HG02588 (cell line): ENCODE measurements at regions not wholly inside any gene's neighbourhood (a gene's known extent, or its start where the extent isn't known, plus 50 kb on each side); places are given as distances from the start of the nearest gene placed in this dataset.

Experiments
- ATAC-seq: cut with Tn5 transposase; IDR thresholded peaks from one replicate; pipeline ENCODE4 v1.9.1; 2021; ENCODE audit warnings: mild to moderate bottlenecking, moderate library complexity; ENCODE audit not compliant: unreplicated experiment

DNA sequence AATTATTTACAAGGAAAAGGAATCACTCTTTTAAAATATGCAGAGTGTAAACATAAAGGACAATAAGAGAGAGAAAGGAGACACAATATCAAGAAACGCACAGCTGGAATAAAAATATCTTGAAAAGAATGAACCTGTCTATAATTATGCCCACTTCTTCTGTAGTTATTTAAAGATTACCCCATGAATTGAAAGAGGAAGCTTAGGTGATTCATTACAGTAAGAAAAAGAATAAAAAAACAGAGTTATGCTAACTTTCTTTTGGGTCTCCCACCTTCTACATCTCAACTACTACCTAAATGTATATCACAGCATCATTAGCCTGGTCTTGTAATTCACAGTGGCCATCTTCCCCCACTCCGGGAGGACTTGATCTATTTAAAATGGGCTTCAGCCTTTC, 182.1 kb downstream of the MRPL39 start:
- no peak for ATAC-seq

DNA sequence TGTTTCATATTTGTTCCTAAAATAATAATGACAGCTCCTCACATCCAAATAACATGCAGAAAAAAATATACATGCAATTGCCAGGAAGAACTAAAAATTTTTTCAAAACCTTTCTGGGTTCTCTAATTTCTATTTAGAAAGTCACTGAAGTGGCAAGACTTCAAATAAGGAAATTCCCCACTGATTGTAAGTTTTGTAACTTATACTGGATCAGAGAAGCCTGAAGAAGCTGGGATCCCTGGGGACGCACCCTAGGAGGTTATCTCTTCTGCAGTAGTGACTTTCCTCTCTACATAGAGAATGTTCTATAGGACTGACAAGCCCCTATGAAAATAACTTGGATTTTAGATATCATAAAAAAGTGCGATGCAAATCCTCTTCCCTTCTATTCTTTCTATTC, 182.6 kb downstream of the MRPL39 start:
- no peak for ATAC-seq

DNA sequence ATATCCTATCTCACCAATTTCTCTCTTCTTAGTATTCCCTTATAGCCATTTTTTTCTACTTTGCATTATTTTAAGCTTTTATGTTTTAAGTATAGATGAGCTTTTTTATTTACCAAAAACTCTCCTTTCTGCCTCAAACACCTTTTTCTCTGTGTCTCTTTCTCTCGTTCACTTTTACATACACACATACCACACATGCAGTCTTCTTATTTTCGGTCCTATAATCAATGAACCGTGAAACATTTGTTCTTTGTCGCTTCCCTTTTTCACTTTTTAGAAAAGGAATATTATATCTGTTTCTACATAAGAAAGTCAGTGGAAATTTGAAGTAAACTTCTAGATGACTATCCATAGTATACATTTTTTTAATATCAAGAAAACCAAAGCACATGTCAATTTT, 183.2 kb downstream of the MRPL39 start:
- ATAC-seq: no peak

DNA sequence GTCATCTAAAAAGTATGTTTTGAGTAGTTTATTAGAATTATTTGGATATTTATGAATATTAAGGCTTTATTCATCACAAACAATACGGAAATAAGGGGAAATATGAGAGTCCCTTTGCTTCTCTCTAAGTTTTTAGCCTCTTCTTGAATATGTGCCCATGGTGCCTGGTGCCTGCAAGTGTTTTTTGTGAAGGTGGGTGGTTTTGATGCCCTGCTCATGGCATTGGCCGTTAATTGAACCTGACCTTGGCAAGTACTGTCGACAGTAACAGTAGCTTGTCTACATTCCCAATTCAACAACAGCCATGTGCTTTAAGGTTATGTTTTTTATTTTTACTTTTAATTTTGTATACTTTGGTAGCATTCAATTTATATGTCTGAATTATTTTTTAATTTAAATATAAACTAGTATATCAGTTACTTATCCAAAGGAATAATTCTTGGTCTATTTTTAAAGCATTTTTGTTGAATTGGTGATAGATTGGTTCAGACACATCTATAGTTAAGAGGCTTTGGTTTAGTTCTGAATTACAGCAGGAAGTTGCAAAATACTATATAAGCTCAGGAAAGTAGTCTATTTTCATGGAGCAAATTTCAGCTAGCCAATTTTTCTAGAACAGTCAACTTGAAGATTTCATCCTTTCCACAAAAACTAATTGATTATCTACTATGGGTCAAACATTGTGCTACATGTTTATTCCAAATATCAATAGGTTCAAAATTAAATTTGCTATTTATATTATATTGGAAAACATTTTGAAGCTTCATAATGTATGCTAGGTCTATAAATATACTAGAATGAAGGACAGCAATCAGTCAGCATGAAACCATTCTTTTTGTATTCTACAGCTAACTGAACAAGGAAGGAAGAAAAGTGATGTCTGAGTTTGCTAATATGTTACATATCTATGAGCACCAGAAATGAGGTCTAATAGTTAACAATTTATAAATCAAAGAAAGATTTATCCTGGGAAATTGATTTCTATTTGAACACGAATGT, 184.4 kb downstream of the MRPL39 start:
- no peak for ATAC-seq

DNA sequence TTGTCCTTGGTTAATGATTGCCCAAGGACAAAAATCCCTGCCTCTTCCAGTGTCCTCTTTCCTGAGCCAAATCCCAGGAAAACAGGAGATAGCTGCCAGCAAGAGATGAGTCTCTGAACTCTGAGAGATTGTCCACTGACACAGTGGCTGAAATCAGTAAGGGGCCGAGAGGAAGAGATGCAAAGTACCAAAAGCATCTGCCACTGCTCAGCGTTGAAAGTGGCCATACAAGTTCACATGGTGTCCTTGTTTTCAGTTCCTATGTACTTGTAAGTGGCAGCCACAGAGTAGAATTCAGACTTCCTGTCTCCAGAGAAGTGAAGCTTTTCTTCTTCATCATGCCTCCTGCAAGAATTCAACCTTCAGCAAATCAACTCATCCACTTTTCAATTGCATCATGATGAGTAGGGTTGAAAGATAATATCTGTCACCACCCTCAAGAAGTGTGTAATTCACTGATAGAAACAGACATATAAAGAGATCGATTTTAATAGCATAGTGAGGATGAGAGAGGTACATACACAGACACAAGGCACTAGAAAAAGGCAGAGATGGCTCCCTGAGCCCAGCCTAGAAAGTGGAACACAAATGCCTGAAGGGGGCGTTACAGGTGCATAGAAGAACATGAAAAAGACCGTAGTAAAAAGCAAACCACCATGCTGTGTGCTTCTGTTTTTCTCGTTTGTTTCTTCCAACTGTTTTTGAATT, 185.8 kb downstream of the MRPL39 start:
- peak; percentile 75 for ATAC-seq

DNA sequence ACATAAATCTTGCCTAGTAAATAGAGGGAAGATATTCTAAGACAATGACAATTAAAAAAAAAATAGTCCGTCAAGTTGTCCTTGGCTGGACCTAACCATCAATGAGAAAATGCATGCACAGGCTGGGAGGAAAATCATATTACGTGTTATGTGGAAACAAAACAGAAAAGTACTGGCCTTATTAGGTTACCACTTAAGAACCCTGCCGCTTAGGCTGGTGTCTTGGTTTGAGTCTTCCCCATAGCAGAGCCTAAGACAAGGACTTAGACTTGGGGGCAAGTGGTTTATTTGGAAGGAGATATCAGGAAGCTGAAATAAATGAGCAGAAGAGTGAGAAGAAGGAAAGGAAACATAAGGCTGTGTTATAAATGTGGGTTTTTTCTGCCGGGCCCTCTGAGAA, 186.4 kb downstream of the MRPL39 start:
- no peak for ATAC-seq

DNA sequence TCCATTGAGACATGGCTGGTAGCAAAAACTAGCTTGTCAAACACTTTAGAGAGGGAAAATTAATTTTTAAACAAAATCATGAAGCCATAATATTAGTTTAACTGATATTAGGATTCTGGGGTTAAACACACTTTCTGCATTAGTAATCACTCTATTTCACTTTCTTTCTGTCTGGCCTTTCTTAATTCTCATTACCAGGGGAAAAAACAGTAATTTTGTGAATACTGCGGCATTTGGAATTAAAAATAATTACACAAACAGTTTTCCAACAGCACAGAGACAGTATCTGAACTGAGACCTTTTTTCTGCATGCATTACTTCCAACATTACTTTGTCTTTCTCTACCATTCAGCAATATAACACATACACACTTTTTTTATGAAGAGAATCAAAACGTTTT, 190.6 kb downstream of the MRPL39 start:
- ATAC-seq: no peak

DNA sequence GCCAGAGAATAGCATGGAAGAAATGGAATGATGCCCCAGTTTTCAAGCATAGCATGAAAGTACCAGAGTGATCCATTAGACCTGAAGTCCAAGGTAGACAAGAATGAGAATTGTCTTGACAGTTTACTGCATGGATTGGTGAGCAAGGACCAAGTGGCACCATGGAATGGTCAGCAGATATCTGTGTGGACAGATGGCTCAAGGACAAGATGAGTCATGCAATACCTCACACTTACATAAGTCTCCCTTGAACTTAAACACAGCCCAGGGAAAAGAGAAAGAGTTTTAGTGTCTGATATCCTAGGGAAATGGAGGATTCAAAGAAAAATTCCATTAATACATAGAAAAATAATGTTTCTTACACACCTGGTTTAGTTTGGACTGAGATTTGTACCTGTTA, 195.2 kb downstream of the MRPL39 start:
- ATAC-seq: no peak

DNA sequence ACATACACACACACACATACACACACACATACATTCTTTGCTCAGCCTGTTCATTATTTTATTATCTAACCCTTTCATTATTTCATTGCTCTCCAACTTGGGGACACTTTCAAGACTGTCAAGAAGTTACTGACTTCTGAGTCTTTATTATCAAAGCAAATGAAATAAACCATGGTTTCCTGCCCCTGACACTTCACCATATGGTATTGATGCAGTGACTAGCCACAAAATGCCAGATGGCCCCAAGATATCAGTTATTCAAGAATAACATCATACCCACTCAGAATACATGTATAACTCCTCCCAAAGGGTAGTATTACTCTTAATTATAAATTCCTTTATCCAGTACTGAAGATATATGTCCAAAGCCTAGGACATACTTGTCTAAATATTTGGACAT, 197.3 kb downstream of the MRPL39 start:
- ATAC-seq: no peak

DNA sequence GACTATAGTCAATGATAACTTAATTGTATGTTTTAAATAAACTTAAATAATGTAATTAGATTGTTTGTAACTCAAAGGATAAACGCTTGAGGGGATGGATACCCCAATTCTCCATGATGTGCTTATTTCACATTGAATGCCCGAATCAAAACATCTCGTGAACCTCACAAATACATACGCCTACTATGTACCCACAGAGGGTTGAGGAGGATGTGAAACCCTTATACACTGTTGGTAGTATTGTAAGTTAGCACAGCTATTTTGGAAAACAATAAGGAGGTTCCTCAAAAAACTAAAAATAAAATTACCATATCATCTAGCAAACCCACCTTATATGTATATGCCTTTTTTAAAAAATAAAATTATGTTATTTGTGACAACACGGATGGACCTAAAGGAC, 198.6 kb downstream of the MRPL39 start:
- no peak for ATAC-seq

DNA sequence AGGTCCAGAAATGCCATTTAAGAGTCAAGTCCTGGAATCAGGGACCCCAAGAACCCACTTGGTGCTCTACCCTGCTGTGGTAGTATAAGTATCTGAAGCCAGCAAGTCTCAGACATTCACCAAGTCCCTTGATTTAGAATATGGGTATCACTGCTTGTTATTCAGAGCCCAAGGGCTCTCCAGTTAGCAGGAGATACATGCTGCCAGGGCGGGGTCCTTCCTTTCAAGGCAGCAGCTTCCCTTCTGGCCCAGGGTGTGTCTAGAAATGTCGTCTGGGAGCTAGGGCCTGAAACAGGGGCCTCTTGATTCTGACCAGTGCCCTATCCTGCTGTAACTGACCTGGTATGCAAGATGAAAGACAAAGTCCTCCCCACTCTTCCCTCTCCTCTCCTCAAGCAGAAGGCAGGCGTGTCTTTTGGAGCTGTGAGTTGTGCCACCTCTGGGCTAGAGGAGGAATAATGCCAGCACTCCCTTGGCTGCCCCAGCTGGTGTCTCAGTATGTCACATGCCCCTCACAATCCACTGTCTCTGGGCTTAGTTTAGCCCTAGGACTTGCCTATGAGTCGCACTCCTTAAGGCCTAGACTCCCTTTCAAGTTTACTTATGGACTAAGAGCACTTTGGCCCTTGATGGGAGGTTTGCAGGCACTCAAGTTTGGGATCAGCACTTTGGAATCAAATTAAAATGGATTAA, 200.2 kb downstream of the MRPL39 start:
- ATAC-seq: no peak

DNA sequence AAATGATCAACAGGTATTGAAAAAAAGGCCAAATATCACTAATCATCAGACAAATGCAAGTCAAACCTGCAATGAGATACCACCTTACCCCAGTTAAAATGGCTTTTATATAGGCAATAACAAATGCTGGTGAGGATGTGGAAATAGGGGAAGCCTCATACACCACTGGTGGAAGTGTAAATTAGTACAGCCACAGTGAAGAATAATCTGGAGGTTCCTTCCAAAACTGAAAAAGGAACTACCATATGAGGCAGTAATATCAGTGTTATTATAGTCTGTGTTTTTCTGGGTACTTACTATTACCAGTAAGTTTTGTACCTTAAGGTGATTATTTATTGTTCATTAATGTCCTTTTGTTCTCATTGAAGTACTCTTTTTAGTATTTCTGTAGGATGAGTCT, 201.3 kb downstream of the MRPL39 start:
- ATAC-seq: no peak

DNA sequence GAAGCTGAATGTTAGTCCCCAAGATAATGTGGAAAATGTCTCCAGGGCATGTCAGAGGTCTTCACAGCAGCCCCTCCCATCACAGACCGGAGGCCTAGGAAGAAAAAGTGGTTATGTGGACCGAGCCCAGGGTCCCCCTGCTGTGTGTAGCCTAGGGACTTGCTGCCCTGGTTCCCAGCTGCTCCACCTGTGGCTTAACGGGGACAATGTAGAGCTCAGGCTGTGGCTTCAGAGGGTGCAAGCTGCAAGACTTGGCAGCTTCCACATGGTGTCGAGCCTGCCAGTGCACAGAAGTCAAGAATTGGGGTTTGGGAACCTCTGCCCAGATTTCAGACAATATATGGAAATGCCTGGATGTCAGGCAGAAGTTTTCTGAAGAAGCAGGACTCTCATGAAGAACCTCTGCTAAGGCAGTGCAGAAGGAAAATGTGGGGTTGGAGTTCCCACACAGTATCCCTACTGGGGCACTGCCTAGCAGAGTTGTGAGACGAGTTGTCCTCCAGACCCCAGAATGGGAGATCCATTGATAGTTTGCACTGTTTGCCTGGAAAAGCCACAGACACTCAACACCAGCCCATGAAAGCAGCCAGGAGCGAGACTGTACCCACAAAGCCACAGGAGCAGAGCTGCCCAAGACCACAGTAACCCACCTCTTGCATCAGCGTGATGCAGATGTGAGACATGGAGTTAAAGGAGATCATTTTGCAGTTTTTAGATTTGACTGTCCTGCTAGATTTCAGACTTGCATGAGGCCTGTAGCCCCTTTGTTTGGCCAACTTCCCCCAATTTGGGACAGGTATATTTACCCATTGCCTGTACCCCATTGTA, 204.9 kb downstream of the MRPL39 start:
- ATAC-seq: no peak

DNA sequence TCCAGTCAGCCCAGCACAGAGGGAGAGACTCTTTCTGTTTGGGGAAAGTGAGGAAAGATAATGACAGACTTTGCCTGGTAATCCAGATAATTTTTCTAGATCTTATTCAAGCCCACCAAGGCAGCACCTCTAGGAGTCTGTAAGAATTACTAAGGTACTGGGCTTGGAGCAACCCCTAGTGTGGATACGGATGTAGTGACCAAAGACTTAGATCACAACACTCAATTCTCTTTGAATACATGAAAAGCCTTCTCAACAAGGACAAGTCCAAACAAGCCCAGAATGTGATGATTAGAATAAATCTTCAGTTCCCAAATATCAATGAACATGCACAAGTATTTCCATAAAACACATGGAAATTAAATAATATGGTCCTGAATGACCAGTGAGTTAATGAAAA, 206.9 kb downstream of the MRPL39 start:
- no peak for ATAC-seq

DNA sequence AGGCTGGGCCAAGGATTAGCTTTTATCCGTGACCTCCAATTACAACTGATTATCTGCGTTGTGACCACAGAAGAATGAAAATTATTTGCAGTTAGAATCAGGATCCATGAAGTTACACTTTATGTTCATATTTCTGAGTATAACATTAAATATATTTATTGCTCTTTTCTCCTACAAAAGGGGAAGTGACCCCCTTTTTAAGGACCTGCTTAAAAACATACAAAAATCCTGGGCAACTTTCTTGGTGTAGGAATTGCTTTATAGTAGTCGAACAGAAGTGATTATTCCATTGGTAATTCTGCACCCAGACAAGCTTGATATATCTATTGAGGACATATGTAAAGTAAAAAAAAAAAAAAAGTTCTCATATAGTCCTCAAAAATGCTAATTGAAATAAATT, 208.7 kb downstream of the MRPL39 start:
- no peak for ATAC-seq

DNA sequence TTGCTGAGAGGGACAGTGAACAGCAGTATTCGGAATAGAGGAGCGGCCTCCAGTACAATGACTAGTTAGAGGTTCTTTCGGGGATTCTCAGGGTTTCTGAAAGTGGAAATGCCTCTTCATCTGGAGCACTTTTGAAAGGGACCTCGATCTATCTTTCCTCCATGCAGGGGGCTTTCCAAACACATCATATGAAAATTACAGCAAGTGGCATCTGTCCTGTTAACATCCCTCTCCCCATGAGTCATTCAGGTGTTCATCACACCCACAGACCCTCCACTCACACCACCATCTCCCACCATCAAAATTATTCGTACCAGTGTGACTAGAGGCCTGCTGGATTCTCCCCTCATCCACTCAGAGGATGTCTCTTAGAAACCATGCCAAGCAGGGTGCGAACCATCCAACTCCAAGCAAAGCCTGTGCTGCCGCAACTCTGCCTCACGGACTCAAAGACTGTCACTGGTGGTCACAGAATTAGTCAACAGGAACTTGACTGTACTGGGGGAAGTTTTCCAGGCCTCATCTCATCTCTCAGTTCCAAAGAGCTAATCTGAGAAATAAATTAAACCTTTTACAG, 211.1 kb downstream of the MRPL39 start:
- ATAC-seq: peak; percentile 90

DNA sequence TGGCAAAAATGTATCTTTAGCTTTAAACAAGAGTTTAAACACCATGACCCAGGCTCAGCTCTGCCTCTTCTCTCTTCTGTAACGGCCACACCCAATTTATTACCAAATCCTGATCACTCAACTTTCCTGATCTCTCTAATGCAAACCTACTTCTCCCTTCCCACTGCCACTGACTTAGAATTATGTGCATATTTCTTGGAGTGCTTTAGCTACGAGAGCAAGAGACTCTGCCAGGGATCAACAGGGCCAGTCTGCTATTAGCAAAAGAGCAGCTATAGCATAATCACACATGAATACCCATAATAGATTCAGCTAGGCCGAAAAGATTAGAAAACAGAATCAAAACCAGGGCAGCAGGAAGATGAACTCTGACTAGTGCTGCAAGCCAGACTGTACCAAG, 215.5 kb downstream of the MRPL39 start:
- ATAC-seq: no peak

DNA sequence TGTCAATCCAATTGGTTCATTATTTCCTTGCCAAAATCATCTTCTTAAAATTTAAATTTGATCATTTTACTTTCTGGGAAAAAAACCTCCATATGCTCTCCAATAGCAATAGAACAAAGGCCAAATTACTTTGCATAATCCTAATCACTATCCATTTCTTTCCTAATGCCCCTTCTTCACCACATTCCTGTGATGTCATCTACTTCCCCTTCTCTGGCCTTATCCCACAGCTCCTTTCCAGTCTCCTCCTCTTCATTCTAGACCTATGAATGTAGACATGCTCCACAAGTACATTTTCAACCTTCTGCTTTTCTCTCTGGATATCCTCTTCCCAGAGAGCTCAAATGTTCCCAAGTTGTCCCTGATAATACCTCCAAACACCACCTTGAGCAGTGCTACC, 216.6 kb downstream of the MRPL39 start:
- no peak for ATAC-seq

DNA sequence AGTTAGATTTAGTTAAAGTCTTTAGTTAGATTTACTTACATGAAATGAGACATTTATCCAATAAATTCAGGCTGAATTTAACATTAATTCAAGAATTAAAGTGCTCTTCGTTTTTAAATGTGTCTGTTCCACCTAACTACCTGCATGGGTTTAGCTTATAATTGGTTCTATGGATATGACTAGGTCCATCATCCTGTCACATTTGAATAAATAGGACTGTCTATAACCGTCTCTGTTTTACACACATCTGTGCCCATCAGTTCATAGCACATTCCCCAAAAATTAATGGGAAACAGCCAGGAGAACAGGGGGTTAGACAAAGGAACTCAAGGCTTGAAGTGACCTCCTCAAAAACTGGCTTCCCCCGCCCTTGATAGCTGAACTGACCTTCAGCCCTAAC, 219.6 kb downstream of the MRPL39 start:
- no peak for ATAC-seq

DNA sequence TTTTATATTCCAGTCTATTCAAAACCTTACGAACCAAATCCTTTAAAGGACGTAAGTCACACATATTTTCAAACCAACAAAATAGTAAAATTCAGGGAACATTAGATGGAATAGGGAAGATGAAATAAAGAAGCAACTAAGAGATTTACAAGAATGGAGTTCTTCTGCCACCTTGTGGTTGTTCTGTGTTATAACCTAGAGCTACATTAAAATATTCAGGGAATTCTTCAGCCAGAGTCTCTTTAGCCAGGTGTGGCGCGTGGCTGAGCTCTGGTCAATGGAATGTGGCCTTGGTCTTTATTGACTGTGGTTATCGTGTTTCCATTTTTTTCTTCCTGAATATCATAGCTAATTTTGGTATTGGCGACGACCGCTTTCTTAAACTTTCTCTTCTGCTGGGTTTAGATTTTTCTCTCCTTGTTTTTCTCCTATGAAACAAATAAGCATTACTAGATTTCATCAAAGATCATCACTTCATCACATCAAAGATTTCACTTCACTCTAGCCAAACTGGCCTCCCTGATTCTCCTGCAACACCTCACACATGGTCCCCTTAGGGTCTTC, 221.3 kb downstream of the MRPL39 start:
- no peak for ATAC-seq
